WERI-Rb-1 (cell line): ENCODE measurements at regions not wholly inside any gene's neighbourhood (a gene's known extent, or its start where the extent isn't known, plus 50 kb on each side); places are given as distances from the start of the nearest gene placed in this dataset.

Experiments
- DNase-seq: peaks from one replicate; pipeline ENCODE4 v3.0.0-alpha.2; 2020
- H3K27ac ChIP-seq: fragments of 250-450 bp; sonication (Bioruptor Pico); 2 replicates; pipeline ENCODE4 v1.5.1; 2020; ENCODE audit warnings: mild to moderate bottlenecking, moderate library complexity
- H3K27me3 ChIP-seq: fragments of 250-450 bp; sonication (Bioruptor Pico); 2 replicates; pipeline ENCODE4 v1.5.1; 2021; ENCODE audit warnings: mild to moderate bottlenecking, low read depth, moderate library complexity; ENCODE audit not compliant: insufficient read depth, severe bottlenecking
- H3K36me3 ChIP-seq: fragments of 250-450 bp; sonication (Bioruptor Pico); 2 replicates; pipeline ENCODE4 v1.5.1; 2020; ENCODE audit warnings: mild to moderate bottlenecking, moderate library complexity
- H3K4me3 ChIP-seq: 2 replicates; pipeline ENCODE4 v1.5.1; 2011; ENCODE audit warnings: low read depth, mild to moderate bottlenecking, control low read depth, low read length
- H3K9me3 ChIP-seq: fragments of 250-450 bp; sonication (Bioruptor Pico); 2 replicates; pipeline ENCODE4 v1.5.1; 2021; ENCODE audit warnings: mild to moderate bottlenecking, moderate library complexity; ENCODE audit not compliant: severe bottlenecking
- TF ChIP-seq, protein P1 (sequence below): IDR thresholded peaks from 2 replicates; pipeline ENCODE4 v1.5.1; 2011; ENCODE audit warnings: low read depth, mild to moderate bottlenecking, control low read depth, inconsistent platforms, low read length

DNA sequence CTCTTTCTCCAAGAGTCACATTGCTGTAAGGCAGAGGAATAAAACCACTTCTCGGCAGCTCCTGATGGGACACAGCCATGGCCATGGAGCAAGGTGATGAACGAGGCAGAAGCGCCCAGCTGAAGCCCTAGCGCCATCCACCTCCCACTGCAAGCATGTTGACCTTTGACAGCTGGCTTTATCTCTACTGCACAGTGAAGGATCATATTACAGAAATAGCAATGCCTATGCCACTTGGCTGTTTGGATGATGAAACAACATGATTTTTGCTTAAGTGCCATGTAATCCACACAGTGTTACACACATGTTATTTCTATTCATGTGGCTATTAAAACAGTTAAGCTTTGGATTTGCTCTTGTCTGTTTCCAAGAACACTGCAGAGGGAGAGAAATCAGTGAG is 167.7 kb downstream of the VAPA start:
- H3K4me3 ChIP-seq, result no peak overlapping the region
- H3K27ac ChIP-seq, result no peak overlapping the region
- H3K36me3 ChIP-seq, result no peaks in the 10 kb centered on the region
- no peak for DNase-seq
- no peaks in the 10 kb centered on the region for H3K27me3 ChIP-seq
- TF ChIP-seq, protein P1, sequence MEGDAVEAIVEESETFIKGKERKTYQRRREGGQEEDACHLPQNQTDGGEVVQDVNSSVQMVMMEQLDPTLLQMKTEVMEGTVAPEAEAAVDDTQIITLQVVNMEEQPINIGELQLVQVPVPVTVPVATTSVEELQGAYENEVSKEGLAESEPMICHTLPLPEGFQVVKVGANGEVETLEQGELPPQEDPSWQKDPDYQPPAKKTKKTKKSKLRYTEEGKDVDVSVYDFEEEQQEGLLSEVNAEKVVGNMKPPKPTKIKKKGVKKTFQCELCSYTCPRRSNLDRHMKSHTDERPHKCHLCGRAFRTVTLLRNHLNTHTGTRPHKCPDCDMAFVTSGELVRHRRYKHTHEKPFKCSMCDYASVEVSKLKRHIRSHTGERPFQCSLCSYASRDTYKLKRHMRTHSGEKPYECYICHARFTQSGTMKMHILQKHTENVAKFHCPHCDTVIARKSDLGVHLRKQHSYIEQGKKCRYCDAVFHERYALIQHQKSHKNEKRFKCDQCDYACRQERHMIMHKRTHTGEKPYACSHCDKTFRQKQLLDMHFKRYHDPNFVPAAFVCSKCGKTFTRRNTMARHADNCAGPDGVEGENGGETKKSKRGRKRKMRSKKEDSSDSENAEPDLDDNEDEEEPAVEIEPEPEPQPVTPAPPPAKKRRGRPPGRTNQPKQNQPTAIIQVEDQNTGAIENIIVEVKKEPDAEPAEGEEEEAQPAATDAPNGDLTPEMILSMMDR, result no peak
- peaks cover 14% of the 10 kb centered on the region for H3K9me3 ChIP-seq

DNA sequence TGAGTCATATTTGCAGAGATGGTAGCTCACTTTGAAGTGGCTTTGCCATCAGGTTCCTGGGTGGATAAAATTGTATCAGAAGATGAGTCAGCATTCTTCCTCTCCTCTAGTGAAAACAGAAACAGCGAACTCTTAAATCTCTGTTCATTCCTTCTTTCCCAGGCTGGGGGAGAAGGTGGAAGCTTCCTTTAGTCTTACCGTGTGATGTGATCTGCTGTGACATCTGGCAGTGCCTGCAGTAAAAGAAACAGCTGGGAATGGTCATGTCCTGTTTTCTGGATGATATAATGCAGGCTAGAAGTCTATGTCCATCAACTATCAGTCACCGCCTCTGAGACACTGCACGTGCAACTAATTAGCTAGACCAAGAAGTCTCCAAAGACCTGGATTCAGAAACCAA is 171.6 kb downstream of the VAPA start:
- H3K27ac ChIP-seq, result no peak overlapping the region
- DNase-seq, result no peak
- no peak overlapping the region for H3K4me3 ChIP-seq
- TF ChIP-seq, protein P1, result no peak
- H3K9me3 ChIP-seq, result peaks cover 14% of the 10 kb centered on the region
- no peaks in the 10 kb centered on the region for H3K27me3 ChIP-seq
- no peaks in the 10 kb centered on the region for H3K36me3 ChIP-seq

DNA sequence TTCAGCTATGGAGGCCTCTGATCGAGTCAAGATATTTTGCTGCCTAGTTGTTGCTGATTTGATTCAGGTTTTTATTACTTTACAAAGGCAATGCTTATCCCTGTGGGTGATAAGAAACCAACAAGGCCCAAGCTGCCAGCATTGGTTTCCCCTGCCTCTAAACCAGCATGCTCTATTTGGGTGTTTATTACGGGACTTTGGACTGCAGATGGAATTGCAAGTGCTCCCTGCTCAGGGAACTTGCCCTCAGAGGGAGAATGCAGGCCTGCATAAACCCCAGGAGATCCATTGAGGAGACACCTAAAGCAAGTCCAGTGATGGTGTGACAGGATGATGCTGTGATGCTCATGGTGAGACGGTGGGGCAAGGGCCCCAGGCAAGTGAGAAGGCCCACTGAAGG is 172.1 kb downstream of the VAPA start:
- Histone ChIP-seq H3K9me3 (peaks cover 14% of the 10 kb centered on the region), H3K36me3 (no peaks in the 10 kb centered on the region), H3K4me3 (no peak overlapping the region), H3K27ac (no peak overlapping the region), H3K27me3 (no peaks in the 10 kb centered on the region)
- no peak for DNase-seq
- TF ChIP-seq, protein P1, result no peak

DNA sequence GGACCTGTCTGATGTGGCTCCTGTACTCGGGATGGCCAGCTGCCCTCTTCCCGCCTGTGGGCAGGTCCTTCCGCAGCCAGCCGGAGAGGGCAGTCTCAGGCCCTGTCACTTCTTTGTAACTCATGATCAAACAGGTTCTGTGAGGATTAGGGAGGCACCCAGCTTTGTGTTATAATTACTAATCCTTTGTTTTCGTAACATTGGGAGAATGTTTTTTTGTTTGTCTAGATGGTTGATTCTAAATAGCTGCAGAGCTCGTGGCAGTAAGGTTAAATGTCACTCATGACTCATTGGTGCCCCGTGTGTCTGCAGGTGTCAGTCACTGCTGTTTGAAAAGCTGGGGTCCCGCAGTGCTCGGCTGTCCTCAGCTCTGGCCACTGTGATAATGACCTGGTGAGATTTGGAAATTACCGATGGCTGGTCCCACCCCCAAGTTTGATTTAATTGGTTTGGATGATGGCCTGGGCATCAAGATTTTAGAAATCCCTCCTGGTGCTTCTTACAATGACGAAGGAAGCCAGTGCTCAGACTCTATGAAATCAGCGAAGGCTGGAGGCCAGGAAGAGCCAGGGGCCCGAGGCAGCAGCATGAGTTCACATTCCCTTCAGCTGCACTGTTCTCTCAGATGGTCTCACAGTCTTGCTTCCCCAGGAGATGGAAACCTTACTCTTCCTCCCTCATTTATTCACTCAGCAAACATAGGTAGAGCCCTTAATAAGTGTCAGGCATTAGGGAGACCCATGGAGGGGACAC is 172.8 kb downstream of the VAPA start:
- H3K27ac ChIP-seq, result no peak overlapping the region
- no peaks in the 10 kb centered on the region for H3K27me3 ChIP-seq
- peaks cover 14% of the 10 kb centered on the region for H3K9me3 ChIP-seq
- no peak for DNase-seq
- H3K4me3 ChIP-seq, result no peak overlapping the region
- TF ChIP-seq, protein P1, result peak; percentile 27; the same call in 1 of the 2 replicates
- H3K36me3 ChIP-seq, result no peaks in the 10 kb centered on the region

DNA sequence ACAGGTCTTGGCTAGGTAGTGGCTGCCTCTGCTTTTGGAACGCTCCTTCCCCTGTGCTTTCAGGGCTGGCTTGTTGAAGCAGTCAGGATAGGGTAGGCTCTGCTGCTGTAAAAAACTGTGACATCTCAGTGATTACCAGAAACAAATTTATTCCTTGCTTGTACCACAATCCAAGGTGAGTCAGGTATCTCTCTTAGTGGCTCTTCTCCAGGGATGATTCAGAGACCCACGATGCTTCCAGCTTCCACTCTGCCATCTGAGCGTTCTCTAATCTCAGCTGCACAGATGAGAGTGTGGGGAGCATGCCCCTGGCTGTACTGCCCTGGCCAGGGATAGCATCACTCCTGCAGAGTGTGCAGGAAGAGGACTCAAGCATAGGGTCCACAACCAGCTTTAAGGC is 174.9 kb downstream of the VAPA start:
- H3K36me3 ChIP-seq, result no peaks in the 10 kb centered on the region
- H3K9me3 ChIP-seq, result no peaks in the 10 kb centered on the region
- no peaks in the 10 kb centered on the region for H3K27me3 ChIP-seq
- TF ChIP-seq, protein P1, result no peak
- no peak overlapping the region for H3K4me3 ChIP-seq
- DNase-seq, result no peak
- no peak overlapping the region for H3K27ac ChIP-seq

DNA sequence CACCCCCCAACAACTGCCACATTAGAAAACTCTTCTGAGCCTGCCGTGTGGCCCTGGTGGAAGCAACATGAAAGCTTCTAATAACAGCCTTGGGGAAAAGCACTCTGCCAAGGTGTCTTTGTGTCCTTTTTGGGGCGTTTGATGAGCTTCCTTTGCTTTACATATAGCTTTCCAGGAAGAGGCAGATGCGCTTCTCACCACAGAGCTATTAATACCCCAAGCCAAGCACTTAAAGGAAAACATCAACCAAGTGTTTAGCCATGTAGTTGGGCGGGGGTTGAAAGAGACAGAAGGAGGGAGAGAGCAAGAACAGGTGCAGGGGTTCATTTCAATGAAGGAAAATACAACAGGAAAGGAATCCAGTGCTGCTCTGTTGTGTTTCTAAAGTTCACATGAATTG is 176.1 kb downstream of the VAPA start:
- no peak overlapping the region for H3K27ac ChIP-seq
- DNase-seq, result no peak
- no peaks in the 10 kb centered on the region for H3K36me3 ChIP-seq
- no peaks in the 10 kb centered on the region for H3K27me3 ChIP-seq
- H3K9me3 ChIP-seq, result no peaks in the 10 kb centered on the region
- TF ChIP-seq, protein P1, result no peak
- no peak overlapping the region for H3K4me3 ChIP-seq
